Esophagus (tissue), 2 donors: ENCODE measurements at regions not wholly inside any gene's neighbourhood (a gene's known extent, or its start where the extent isn't known, plus 50 kb on each side); places are given as distances from the start of the nearest gene placed in this dataset.

ENCODE experiments used
- H3K27ac ChIP-seq, 2 donors: one replicate each; pipeline ENCODE4 v1.5.1; 2013; ENCODE audit warnings: low read depth in 2 of 2, mild to moderate bottlenecking in 2 of 2, inconsistent platforms in 1 of 2, low read length in 1 of 2, moderate library complexity in 1 of 2
- H3K27me3 ChIP-seq, 2 donors: one replicate each; pipeline ENCODE4 v1.6.1; 2013; ENCODE audit warnings: low read length in 2 of 2, control low read depth in 1 of 2, mild to moderate bottlenecking in 1 of 2; ENCODE audit not compliant: insufficient read depth in 2 of 2, control insufficient read depth in 1 of 2
- H3K36me3 ChIP-seq, 2 donors: one replicate each; pipeline ENCODE4 v1.6.1; 2013; ENCODE audit warnings: low read length in 1 of 2; ENCODE audit not compliant: control insufficient read depth in 2 of 2, insufficient read depth in 2 of 2
- H3K4me1 ChIP-seq, 2 donors: one replicate each; pipeline ENCODE4 v1.6.1; 2013; ENCODE audit warnings: low read length in 1 of 2; ENCODE audit not compliant: control insufficient read depth in 2 of 2, insufficient read depth in 2 of 2
- H3K4me3 ChIP-seq, 2 donors: one replicate each; pipeline ENCODE4 v1.5.1; 2013; ENCODE audit warnings: low read length in 2 of 2, mild to moderate bottlenecking in 2 of 2, low read depth in 1 of 2, moderate library complexity in 1 of 2
- H3K9me3 ChIP-seq, 2 donors: one replicate each; pipeline ENCODE4 v1.6.1; 2013; ENCODE audit warnings: mild to moderate bottlenecking in 2 of 2, low read depth in 1 of 2, low read length in 1 of 2, moderate library complexity in 1 of 2; ENCODE audit not compliant: control insufficient read depth in 2 of 2, insufficient read depth in 1 of 2
- WGBS, 2 donors: extraction: QIAGEN DNeasy Blood & Tissue Kit; methylation state at CpG; one replicate each; pipeline ENCODE4 v1.1.7; 2013; 5-methylcytosine and 5-hydroxymethylcytosine counted together
- donor health status: healthy with polysubstance abuse.
- donor health status: Bipolar disorder and iron deficiency.

DNA sequence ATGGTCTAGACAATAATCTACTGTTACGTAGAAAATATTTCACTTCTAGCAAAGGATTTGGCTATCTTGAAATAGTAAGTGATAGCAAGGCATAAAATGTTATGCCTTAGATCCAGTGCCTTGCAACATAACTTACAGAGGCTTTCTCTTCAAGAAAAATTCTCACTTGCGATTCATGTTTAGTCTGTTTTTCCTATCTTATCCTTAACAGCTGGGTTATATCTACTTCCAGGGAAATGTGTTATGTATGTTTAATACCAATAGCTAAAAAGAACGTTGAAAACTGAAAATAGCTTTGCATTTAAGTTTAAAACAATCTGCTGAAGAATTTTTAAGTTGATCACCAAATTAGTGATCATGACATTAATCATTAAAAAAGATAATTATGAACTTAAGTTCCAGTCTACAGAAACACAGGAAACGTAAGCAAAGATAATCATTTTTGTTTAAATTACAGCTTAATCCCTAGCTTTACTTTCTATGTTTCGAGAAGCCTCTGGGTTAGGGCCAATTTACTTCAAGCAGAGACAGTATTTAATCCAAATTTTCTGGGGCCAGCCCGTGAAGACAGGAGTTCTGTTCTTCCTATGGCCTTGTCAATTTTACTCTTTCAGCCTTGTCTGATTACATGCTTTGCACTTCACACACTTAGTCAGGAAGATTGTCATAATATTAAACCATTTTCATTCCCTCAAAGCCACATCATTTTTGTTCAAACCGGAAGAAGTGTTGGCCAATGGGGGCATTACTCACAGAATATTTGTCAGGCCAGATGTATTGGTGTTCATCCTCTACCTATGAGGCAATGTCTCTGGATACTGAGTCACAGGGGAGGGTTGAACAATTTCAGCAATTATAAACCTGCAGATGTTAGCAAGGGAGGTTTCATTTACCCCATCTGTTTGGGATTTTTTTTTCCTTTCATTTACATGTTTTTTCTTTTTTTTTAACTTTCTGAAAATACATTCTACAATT lies 1132.9 kb upstream of the ZEB2 start:
- WGBS, 2 donors: 48 to 62% methylated on average over 7 of the region's 7 CpGs
- H3K36me3 ChIP-seq: no peaks in the 10 kb centered on the region

GRCh38 chr2:145652036-145652435 lies 1132.1 kb upstream of the ZEB2 start:
- no peak overlapping the region for H3K27ac ChIP-seq
- no peaks in the 10 kb centered on the region for H3K9me3 ChIP-seq
- no peaks in the 10 kb centered on the region for H3K4me1 ChIP-seq
- H3K4me3 ChIP-seq: no peak overlapping the region
- no peaks in the 10 kb centered on the region for H3K27me3 ChIP-seq
- WGBS, 2 donors: 76 to 80% methylated on average over 2 of the region's 2 CpGs
- H3K36me3 ChIP-seq: no peaks in the 10 kb centered on the region

More for the DNA sequence above, 1132.9 kb upstream of the ZEB2 start:
- Histone ChIP-seq H3K4me1 (no peaks in the 10 kb centered on the region), H3K27me3 (no peaks in the 10 kb centered on the region), H3K4me3 (no peak overlapping the region), H3K27ac (no peak overlapping the region), H3K9me3 (no peaks in the 10 kb centered on the region)

- Histone ChIP-seq H3K27ac (no peak overlapping the region), H3K4me1 (no peaks in the 10 kb centered on the region), H3K9me3 (no peaks in the 10 kb centered on the region), H3K36me3 (no peaks in the 10 kb centered on the region), H3K27me3 (no peaks in the 10 kb centered on the region), H3K4me3 (no peak overlapping the region)
Observed at GRCh38 chr2:145650226-145650625, 1130.3 kb upstream of the ZEB2 start.

DNA sequence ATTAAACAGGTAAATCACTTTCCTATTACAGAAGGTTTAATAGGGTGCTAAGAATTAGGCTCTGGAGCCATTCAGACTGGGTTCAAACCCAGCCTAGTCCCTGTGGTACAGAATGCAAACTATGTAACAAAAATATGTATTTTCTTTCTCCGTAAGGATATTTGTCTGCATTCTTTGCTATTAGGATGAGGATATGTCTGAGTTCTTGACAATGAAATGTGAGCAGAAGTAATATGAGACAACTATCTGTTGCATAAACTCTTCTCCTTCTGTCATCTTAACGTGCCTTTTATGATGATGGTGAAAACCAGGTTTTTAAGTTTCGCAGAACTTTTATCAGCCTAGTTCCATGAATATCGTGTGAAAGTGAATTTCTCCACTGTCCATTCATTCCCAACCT lies 1129.1 kb upstream of the ZEB2 start:
- Histone ChIP-seq H3K27me3 (no peaks in the 10 kb centered on the region), H3K9me3 (no peaks in the 10 kb centered on the region), H3K36me3 (no peaks in the 10 kb centered on the region), H3K4me3 (no peak overlapping the region), H3K4me1 (no peaks in the 10 kb centered on the region), H3K27ac (no peak overlapping the region)
- WGBS, 2 donors: 91 to 92% methylated on average over 4 of the region's 4 CpGs

- no peaks in the 10 kb centered on the region for H3K4me1 ChIP-seq
- no peak overlapping the region for H3K27ac ChIP-seq
- H3K9me3 ChIP-seq: no peaks in the 10 kb centered on the region
- H3K4me3 ChIP-seq: no peak overlapping the region
- H3K36me3 ChIP-seq: no peaks in the 10 kb centered on the region
- no peaks in the 10 kb centered on the region for H3K27me3 ChIP-seq
Observed at GRCh38 chr2:145644820-145645302, 1124.9 kb upstream of the ZEB2 start.

DNA sequence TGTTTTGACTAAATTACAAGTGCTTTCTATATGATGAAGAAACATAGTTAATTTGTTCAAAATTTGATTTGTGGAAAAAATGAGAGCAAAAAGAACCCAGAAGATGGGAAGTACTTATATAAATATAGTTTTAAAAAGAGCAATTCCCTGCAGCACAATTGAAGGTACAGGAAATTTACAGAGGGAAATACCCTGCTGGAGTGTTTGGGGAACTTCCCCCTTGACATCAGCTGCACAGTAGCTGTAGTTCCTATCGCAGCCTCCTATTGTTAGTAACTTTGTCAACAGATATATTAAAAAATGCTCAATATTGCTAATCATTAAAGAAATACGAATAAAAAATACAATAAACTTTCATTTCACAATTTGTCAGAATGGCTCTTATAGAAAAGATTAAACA lies 1118.8 kb upstream of the ZEB2 start:
- Histone ChIP-seq H3K4me1 (no peaks in the 10 kb centered on the region), H3K9me3 (no peaks in the 10 kb centered on the region), H3K4me3 (no peak overlapping the region), H3K27ac (no peak overlapping the region), H3K27me3 (no peaks in the 10 kb centered on the region), H3K36me3 (no peaks in the 10 kb centered on the region)
- WGBS, 2 donors: 54 to 62% methylated on average over 2 of the region's 2 CpGs

- H3K4me3 ChIP-seq: no peak overlapping the region
- H3K9me3 ChIP-seq: no peaks in the 10 kb centered on the region
- H3K4me1 ChIP-seq: no peaks in the 10 kb centered on the region
- 90 to 94% methylated on average over 3 of the region's 3 CpGs for WGBS, 2 donors
- H3K27me3 ChIP-seq: no peaks in the 10 kb centered on the region
- no peaks in the 10 kb centered on the region for H3K36me3 ChIP-seq
- no peak overlapping the region for H3K27ac ChIP-seq
Observed at GRCh38 chr2:145635706-145636427, 1115.9 kb upstream of the ZEB2 start.

GRCh38 chr2:145631561-145631960 lies 1111.6 kb upstream of the ZEB2 start:
- Histone ChIP-seq H3K36me3 (no peaks in the 10 kb centered on the region), H3K9me3 (no peaks in the 10 kb centered on the region), H3K4me3 (no peak overlapping the region), H3K27ac (no peak overlapping the region), H3K27me3 (no peaks in the 10 kb centered on the region), H3K4me1 (no peaks in the 10 kb centered on the region)
- WGBS, 2 donors: 91 to 97% methylated on average over 1 of the region's 1 CpG

DNA sequence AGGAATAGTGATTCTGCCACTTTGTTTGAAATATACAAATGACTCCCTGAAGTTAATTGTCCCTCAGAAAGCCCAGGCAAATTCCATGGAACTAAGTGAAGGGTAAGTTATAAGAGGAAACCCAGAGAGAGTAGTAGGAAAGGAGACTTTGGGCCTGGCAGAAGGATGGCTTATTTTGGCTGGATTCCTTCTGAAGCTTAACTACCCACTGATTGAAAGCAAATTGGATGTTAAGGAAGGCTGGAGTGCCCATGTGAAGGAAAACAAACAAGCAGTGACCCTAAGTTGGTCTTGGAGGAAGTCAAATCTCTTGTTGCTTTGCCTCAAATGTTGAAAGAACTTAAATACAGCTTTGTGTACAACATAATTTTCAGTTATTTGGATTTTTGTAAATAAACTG lies 1106.4 kb upstream of the ZEB2 start:
- H3K4me1 ChIP-seq: no peaks in the 10 kb centered on the region

More for the DNA sequence above, 1106.4 kb upstream of the ZEB2 start:
- Histone ChIP-seq H3K27me3 (no peaks in the 10 kb centered on the region), H3K36me3 (no peaks in the 10 kb centered on the region), H3K27ac (no peak overlapping the region), H3K9me3 (no peaks in the 10 kb centered on the region), H3K4me3 (no peak overlapping the region)
